ENCODE measurements at regions not wholly inside any gene's neighbourhood (a gene's known extent, or its start where the extent isn't known, plus 50 kb on each side); places are given as distances from the start of the nearest gene placed in this dataset.

- TF ChIP-seq CTCF (IDR thresholded peaks at IDR 0.05) (no peak), POLR2A (IDR thresholded peaks at IDR 0.05) (no peak)
Measured at GRCh38 chr1:170445096-170445495, 86.9 kb upstream of the GORAB start.

Measured in tibial nerve (tissue), 3 donors.